SK-N-SH (cell line): ENCODE measurements at regions not wholly inside any gene's neighbourhood (a gene's known extent, or its start where the extent isn't known, plus 50 kb on each side); places are given as distances from the start of the nearest gene placed in this dataset.

Experiments used
- CTCF ChIA-PET: fragments of 300-600, 350-600 bp; formaldehyde crosslinking; extraction: SDS; loops from one replicate; lab custom pipeline; 2021; lab: Yijun Ruan, JAX
- POLR2A ChIA-PET: fragments of 350-600 bp; sonication (Branson Sonifier 250); formaldehyde crosslinking; extraction: SDS; loops from one replicate; lab custom pipeline; 2020; ENCODE audit warnings: antibody characterized with exemption, inconsistent platforms; lab: Yijun Ruan, JAX
- DNase-seq: peaks from one replicate; pipeline ENCODE4 v3.0.0; 2012
- H2AFZ ChIP-seq: fragments of 200-600 bp; sonication (generic); 2 replicates; pipeline ENCODE4 v1.8.1; 2016; ENCODE audit warnings: antibody characterized with exemption, mild to moderate bottlenecking, low read depth
- H3F3A ChIP-seq: fragments of 200-600 bp; sonication (generic); replicated peaks from 2 replicates; pipeline ENCODE3; 2016; ENCODE audit warnings: antibody characterized with exemption, mild to moderate bottlenecking; ENCODE audit not compliant: insufficient read depth
- H3K27ac ChIP-seq, 2 experiments: fragments of 200-500 bp in 1 of 2; fragments of 200-600 bp in 1 of 2; sonication (Bioruptor generic) in 1 of 2; sonication (generic), shearing (Covaris generic) in 1 of 2; 2 replicates each; pipeline versions ENCODE4 v1.5.1 to v1.6.1; 2014 to 2016; ENCODE audit warnings: low read depth in 2 of 2, inconsistent platforms in 1 of 2, low read length in 1 of 2, mild to moderate bottlenecking in 1 of 2, mixed read lengths in 1 of 2
- H3K27me3 ChIP-seq: fragments of 200-600 bp; sonication (generic), shearing (Covaris generic); 2 replicates; pipeline ENCODE4 v1.6.1; 2016; ENCODE audit warnings: mixed run types; ENCODE audit not compliant: insufficient read depth
- H3K36me3 ChIP-seq, 2 experiments: fragments of 200-500 bp in 1 of 2; fragments of 200-600 bp in 1 of 2; sonication (Bioruptor generic) in 1 of 2; sonication (generic) in 1 of 2; replicated peaks in 1 of 2; 2 replicates each; pipeline versions ENCODE3 to v1.5.1; 2014 to 2016; ENCODE audit warnings: low read length in 1 of 2, mild to moderate bottlenecking in 1 of 2; ENCODE audit not compliant: insufficient read depth in 2 of 2, control insufficient read depth in 1 of 2
- H3K4me1 ChIP-seq, 2 experiments: fragments of 200-500 bp in 1 of 2; fragments of 200-600 bp in 1 of 2; sonication (Bioruptor generic) in 1 of 2; sonication (generic), shearing (Covaris generic) in 1 of 2; 2 replicates each; pipeline versions ENCODE4 v1.5.1 to v1.6.1; 2014 to 2016; ENCODE audit warnings: low read depth in 1 of 2, low read length in 1 of 2, mixed run types in 1 of 2; ENCODE audit not compliant: insufficient read depth in 2 of 2, control insufficient read depth in 1 of 2
- H3K4me2 ChIP-seq: fragments of 200-600 bp; sonication (generic), shearing (Covaris generic); 2 replicates; pipeline ENCODE4 v1.6.1; 2017; ENCODE audit warnings: mixed run types
- H3K4me3 ChIP-seq, 2 experiments: fragments of 200-500 bp in 1 of 2; fragments of 200-600 bp in 1 of 2; sonication (Bioruptor generic) in 1 of 2; sonication (generic), shearing (Covaris generic) in 1 of 2; 2 replicates each; pipeline versions ENCODE4 v1.5.1 to v1.8.1; 2014 to 2016; ENCODE audit warnings: low read depth in 2 of 2, inconsistent platforms in 1 of 2, low read length in 1 of 2, mild to moderate bottlenecking in 1 of 2, mixed read lengths in 1 of 2, moderate library complexity in 1 of 2
- H3K79me2 ChIP-seq: fragments of 200-600 bp; sonication (generic); 2 replicates; pipeline ENCODE4 v1.8.1; 2017; ENCODE audit warnings: mild to moderate bottlenecking; ENCODE audit not compliant: insufficient read depth
- H3K9ac ChIP-seq: fragments of 200-600 bp; sonication (generic); 2 replicates; pipeline ENCODE4 v1.6.1; 2017; ENCODE audit warnings: mixed run types
- H3K9me2 ChIP-seq: fragments of 200-600 bp; sonication (generic); 2 replicates; pipeline ENCODE4 v1.6.1; 2017; ENCODE audit warnings: mixed run types
- H3K9me3 ChIP-seq: fragments of 200-600 bp; sonication (generic); 2 replicates; pipeline ENCODE4 v1.6.1; 2017; ENCODE audit warnings: mixed run types, mild to moderate bottlenecking, moderate library complexity
- H4K20me1 ChIP-seq: fragments of 200-600 bp; sonication (generic); 2 replicates; pipeline ENCODE4 v1.6.1; 2017; ENCODE audit warnings: mild to moderate bottlenecking, mixed run types; ENCODE audit not compliant: insufficient read depth
- ELF1 ChIP-seq: IDR thresholded peaks from 2 replicates; pipeline ENCODE4 v1.4.0; 2012
- EZH2phosphoT487 ChIP-seq: fragments of 200-600 bp; sonication (generic); IDR thresholded peaks from 2 replicates; pipeline ENCODE4 v1.6.1; 2017; ENCODE audit warnings: low read depth, mixed run types, mild to moderate bottlenecking, antibody characterized with exemption, moderate library complexity, borderline replicate concordance
- FOSL2 ChIP-seq: IDR thresholded peaks from 2 replicates; pipeline ENCODE4 v1.4.0; 2012; ENCODE audit warnings: low read depth, mild to moderate bottlenecking, moderate library complexity, borderline replicate concordance
- GABPA ChIP-seq: IDR thresholded peaks from 2 replicates; pipeline ENCODE4 v1.4.0; 2012; ENCODE audit warnings: low read depth, mild to moderate bottlenecking
- JUND ChIP-seq: IDR thresholded peaks from 2 replicates; pipeline ENCODE4 v1.4.0; 2012
- MEF2A ChIP-seq: IDR thresholded peaks from 2 replicates; pipeline ENCODE4 v1.4.0; 2012; ENCODE audit warnings: low read depth, borderline replicate concordance
- MXI1 ChIP-seq: IDR thresholded peaks from 2 replicates; pipeline ENCODE4 v1.6.1; 2012; ENCODE audit warnings: mild to moderate bottlenecking, low read depth, low read length, improper control_type of control experiment
- RAD21 ChIP-seq: IDR thresholded peaks from 2 replicates; pipeline ENCODE4 v1.6.1; 2012; ENCODE audit warnings: mild to moderate bottlenecking, low read length
- RCOR1 ChIP-seq: fragments of 150-350 bp; IDR thresholded peaks from 2 replicates; pipeline ENCODE4 v1.6.1; 2017; ENCODE audit warnings: antibody characterized with exemption, low read length
- RXRA ChIP-seq: IDR thresholded peaks from 2 replicates; pipeline ENCODE4 v1.4.0; 2012; ENCODE audit warnings: low read depth, mild to moderate bottlenecking, borderline replicate concordance
- TAF1 ChIP-seq: IDR thresholded peaks from 2 replicates; pipeline ENCODE4 v1.6.1; 2012; ENCODE audit warnings: low read depth, mild to moderate bottlenecking, low read length, moderate library complexity, borderline replicate concordance
- TEAD4 ChIP-seq: IDR thresholded peaks from 2 replicates; pipeline ENCODE4 v1.4.0; 2012; ENCODE audit warnings: mild to moderate bottlenecking, borderline replicate concordance; ENCODE audit not compliant: insufficient read depth
- YY1 ChIP-seq: IDR thresholded peaks from 2 replicates; pipeline ENCODE4 v1.4.0; 2012; ENCODE audit warnings: low read depth, mild to moderate bottlenecking
- WGBS: methylation state at CpG from one replicate; pipeline ENCODE4 v1.1.6; 2017; ENCODE audit warnings: low lambda C conversion rate; 5-methylcytosine and 5-hydroxymethylcytosine counted together
- TF ChIP-seq, protein P1 (sequence below): fragments of 150-350 bp; IDR thresholded peaks from 2 replicates; pipeline ENCODE4 v1.6.1; 2017; ENCODE audit warnings: antibody characterized with exemption, low read length, low read depth, borderline replicate concordance
- TF ChIP-seq, protein P2 (sequence below): IDR thresholded peaks from 2 replicates; pipeline ENCODE4 v1.4.0; 2012; ENCODE audit warnings: low read depth, borderline replicate concordance
- TF ChIP-seq, protein P3 (sequence below): IDR thresholded peaks from 2 replicates; pipeline ENCODE4 v1.4.0; 2012; ENCODE audit warnings: low read depth
- TF ChIP-seq, protein P4 (sequence below): fragments of 150-350 bp; IDR thresholded peaks from 2 replicates; pipeline ENCODE4 v1.6.1; 2016; ENCODE audit warnings: mild to moderate bottlenecking, low read depth, low read length
- TF ChIP-seq, protein P5 (sequence below): fragments of 200-600 bp; sonication (generic); IDR thresholded peaks from 2 replicates; pipeline ENCODE4 v1.6.1; 2017; ENCODE audit warnings: antibody characterized with exemption, mild to moderate bottlenecking, moderate library complexity

DNA sequence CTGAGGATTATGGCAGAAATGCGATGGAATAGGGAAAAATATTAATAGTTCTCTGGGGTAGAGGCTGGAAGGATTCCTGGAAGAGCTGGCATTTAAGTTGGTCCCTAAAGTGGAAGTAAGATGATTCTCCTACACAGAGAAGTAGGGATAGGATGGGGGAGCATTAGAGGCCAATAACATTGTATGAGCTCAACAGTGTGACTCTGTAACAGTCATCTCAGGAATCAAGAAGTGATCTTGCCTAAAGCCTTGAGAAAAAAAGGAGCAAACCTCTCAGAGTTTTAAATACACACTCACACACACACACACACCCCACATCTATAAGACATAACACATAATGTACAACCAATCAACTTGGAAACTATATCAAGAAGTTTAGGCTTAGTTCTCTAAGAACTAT, 117.7 kb upstream of the CDK1 start:
- no peak overlapping the region for H3K27ac ChIP-seq
- TF ChIP-seq, protein P1, sequence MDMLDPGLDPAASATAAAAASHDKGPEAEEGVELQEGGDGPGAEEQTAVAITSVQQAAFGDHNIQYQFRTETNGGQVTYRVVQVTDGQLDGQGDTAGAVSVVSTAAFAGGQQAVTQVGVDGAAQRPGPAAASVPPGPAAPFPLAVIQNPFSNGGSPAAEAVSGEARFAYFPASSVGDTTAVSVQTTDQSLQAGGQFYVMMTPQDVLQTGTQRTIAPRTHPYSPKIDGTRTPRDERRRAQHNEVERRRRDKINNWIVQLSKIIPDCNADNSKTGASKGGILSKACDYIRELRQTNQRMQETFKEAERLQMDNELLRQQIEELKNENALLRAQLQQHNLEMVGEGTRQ: no peak
- no peak for TF ChIP-seq FOSL2
- no peak for TF ChIP-seq MEF2A
- no peak for TF ChIP-seq GABPA
- no peak for TF ChIP-seq MXI1
- TF ChIP-seq, protein P2, sequence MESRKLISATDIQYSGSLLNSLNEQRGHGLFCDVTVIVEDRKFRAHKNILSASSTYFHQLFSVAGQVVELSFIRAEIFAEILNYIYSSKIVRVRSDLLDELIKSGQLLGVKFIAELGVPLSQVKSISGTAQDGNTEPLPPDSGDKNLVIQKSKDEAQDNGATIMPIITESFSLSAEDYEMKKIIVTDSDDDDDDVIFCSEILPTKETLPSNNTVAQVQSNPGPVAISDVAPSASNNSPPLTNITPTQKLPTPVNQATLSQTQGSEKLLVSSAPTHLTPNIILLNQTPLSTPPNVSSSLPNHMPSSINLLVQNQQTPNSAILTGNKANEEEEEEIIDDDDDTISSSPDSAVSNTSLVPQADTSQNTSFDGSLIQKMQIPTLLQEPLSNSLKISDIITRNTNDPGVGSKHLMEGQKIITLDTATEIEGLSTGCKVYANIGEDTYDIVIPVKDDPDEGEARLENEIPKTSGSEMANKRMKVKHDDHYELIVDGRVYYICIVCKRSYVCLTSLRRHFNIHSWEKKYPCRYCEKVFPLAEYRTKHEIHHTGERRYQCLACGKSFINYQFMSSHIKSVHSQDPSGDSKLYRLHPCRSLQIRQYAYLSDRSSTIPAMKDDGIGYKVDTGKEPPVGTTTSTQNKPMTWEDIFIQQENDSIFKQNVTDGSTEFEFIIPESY: no peak
- TF ChIP-seq TAF1: no peak
- TF ChIP-seq, protein P3, sequence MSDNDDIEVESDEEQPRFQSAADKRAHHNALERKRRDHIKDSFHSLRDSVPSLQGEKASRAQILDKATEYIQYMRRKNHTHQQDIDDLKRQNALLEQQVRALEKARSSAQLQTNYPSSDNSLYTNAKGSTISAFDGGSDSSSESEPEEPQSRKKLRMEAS: no peak
- TF ChIP-seq JUND: no peak
- no peak for TF ChIP-seq ELF1
- TF ChIP-seq TEAD4: no peak
- H2AFZ ChIP-seq: no peak overlapping the region
- no peak for DNase-seq
- no peaks in the 10 kb centered on the region for H3K36me3 ChIP-seq
- CTCF ChIA-PET: interaction anchor here (1.1 kb wide), 1 partner anchor 11 kb away, joined by 3 read pairs; no protein-coding TSS in a partner anchor
- no peak overlapping the region for H3K9ac ChIP-seq
- H3K79me2 ChIP-seq: no peaks in the 10 kb centered on the region
- H3K4me1 ChIP-seq: peaks cover 0 to 25% of the 10 kb centered on the region in 2 experiments; a peak in 2 of 4 replicates
- POLR2A ChIA-PET: no interaction called here
- H3K27me3 ChIP-seq: no peaks in the 10 kb centered on the region
- no peaks in the 10 kb centered on the region for H3F3A ChIP-seq
- H3K9me3 ChIP-seq: no peaks in the 10 kb centered on the region
- WGBS: 58% methylated on average over 1 of the region's 1 CpG
- H3K9me2 ChIP-seq: no peaks in the 10 kb centered on the region
- H3K4me2 ChIP-seq: no peak overlapping the region
- no peaks in the 10 kb centered on the region for H4K20me1 ChIP-seq
- no peak overlapping the region for H3K4me3 ChIP-seq

DNA sequence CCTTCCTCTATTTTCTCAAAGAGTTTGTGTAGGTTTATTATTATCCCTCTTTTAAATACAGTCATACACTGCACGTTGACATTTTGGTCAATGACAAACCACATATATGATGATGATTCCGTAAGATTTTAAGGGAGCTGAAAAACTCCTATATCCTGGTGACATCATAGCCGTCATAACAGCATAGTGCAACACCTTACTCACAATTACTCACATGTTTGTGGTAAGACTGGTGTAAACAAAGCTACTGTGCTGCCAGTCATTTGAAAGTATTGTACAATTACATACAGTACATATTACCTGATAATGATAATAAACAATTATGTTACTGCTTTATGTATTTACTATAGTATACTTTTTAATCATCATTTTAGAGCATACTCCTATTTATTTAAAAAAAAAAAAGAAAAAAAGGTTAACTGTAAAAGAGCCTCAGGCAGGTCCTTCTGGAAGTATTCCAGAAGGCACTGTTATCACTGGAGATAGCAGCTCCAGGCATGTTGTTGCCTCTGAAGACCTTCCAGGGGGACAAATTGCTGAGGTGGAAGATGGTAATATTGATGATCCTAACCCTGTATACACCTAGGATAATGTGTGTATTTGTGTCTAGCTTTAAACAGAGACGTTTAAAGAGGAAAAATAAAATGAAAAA, 123.3 kb upstream of the CDK1 start:
- no peaks in the 10 kb centered on the region for H3K9me3 ChIP-seq
- no peak overlapping the region for H2AFZ ChIP-seq
- 64% methylated on average over 4 of the region's 4 CpGs for WGBS
- H3K27ac ChIP-seq: no peak overlapping the region
- no peaks in the 10 kb centered on the region for H3K79me2 ChIP-seq
- no peaks in the 10 kb centered on the region for H3K36me3 ChIP-seq
- H4K20me1 ChIP-seq: no peaks in the 10 kb centered on the region
- no peaks in the 10 kb centered on the region for H3K27me3 ChIP-seq
- H3K4me2 ChIP-seq: no peak overlapping the region
- no peak for TF ChIP-seq RAD21
- TF ChIP-seq, protein P4, sequence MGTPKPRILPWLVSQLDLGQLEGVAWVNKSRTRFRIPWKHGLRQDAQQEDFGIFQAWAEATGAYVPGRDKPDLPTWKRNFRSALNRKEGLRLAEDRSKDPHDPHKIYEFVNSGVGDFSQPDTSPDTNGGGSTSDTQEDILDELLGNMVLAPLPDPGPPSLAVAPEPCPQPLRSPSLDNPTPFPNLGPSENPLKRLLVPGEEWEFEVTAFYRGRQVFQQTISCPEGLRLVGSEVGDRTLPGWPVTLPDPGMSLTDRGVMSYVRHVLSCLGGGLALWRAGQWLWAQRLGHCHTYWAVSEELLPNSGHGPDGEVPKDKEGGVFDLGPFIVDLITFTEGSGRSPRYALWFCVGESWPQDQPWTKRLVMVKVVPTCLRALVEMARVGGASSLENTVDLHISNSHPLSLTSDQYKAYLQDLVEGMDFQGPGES: no peak
- no peak for TF ChIP-seq MXI1
- TF ChIP-seq JUND: no peak
- TF ChIP-seq, protein P5, sequence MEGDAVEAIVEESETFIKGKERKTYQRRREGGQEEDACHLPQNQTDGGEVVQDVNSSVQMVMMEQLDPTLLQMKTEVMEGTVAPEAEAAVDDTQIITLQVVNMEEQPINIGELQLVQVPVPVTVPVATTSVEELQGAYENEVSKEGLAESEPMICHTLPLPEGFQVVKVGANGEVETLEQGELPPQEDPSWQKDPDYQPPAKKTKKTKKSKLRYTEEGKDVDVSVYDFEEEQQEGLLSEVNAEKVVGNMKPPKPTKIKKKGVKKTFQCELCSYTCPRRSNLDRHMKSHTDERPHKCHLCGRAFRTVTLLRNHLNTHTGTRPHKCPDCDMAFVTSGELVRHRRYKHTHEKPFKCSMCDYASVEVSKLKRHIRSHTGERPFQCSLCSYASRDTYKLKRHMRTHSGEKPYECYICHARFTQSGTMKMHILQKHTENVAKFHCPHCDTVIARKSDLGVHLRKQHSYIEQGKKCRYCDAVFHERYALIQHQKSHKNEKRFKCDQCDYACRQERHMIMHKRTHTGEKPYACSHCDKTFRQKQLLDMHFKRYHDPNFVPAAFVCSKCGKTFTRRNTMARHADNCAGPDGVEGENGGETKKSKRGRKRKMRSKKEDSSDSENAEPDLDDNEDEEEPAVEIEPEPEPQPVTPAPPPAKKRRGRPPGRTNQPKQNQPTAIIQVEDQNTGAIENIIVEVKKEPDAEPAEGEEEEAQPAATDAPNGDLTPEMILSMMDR: no peak
- no peak for TF ChIP-seq RCOR1
- no peak for TF ChIP-seq YY1
- TF ChIP-seq, protein P1: no peak
- TF ChIP-seq ELF1: no peak
- TF ChIP-seq EZH2phosphoT487: no peak
- TF ChIP-seq MEF2A: no peak
- TF ChIP-seq RXRA: no peak
- DNase-seq: no peak
- H3K9ac ChIP-seq: no peak overlapping the region
- H3K9me2 ChIP-seq: no peaks in the 10 kb centered on the region
- H3F3A ChIP-seq: no peaks in the 10 kb centered on the region
- H3K4me3 ChIP-seq: no peak overlapping the region
- POLR2A ChIA-PET: no interaction called here
- CTCF ChIA-PET: interaction anchor here (0.9 to 13.5 kb wide), 3 partner anchors 9 to 215 kb away, joined by 3 to 294 read pairs (median 4); no protein-coding TSS in a partner anchor
- H3K4me1 ChIP-seq: peaks cover 0 to 4% of the 10 kb centered on the region in 2 experiments; a peak in 3 of 4 replicates
